Heart right ventricle (tissue), 16 donors: ENCODE measurements at regions not wholly inside any gene's neighbourhood (a gene's known extent, or its start where the extent isn't known, plus 50 kb on each side); places are given as distances from the start of the nearest gene placed in this dataset.

Source experiments
- ATAC-seq, 8 donors: fragments of 200-7000 bp; cut with Tn5 transposase; one replicate each; pipeline ENCODE4 v1.9.1; 2020; ENCODE audit warnings: mild to moderate bottlenecking in 8 of 8, moderate library complexity in 8 of 8, moderate number of reproducible peaks in 1 of 8
- DNase-seq, 2 donors: peaks; one replicate each; pipeline ENCODE4 v3.0.0-alpha.2; 2020
- H3K27ac ChIP-seq, 10 donors: fragments of 200-600 bp; sonication (generic) in 2 of 10; one replicate each; pipeline versions ENCODE4 v1.5.0 to v1.8.0; 2020 to 2022; ENCODE audit warnings: mild to moderate bottlenecking in 3 of 10
- H3K27me3 ChIP-seq, 7 donors: fragments of 200-600 bp; one replicate each; pipeline ENCODE4 v1.8.0; 2021 to 2022; ENCODE audit warnings: mild to moderate bottlenecking in 2 of 7
- H3K36me3 ChIP-seq, 9 donors: fragments of 200-600 bp; sonication (generic) in 1 of 9; one replicate each; pipeline versions ENCODE4 v1.5.0 to v1.8.0; 2020 to 2022; ENCODE audit warnings: mild to moderate bottlenecking in 2 of 9
- H3K4me1 ChIP-seq, 9 donors: fragments of 200-600 bp; sonication (generic) in 1 of 9; one replicate each; pipeline versions ENCODE4 v1.5.0 to v1.8.0; 2020 to 2022; ENCODE audit warnings: mild to moderate bottlenecking in 4 of 9
- H3K4me3 ChIP-seq, 10 donors: fragments of 200-600 bp; sonication (generic) in 2 of 10; one replicate each; pipeline versions ENCODE4 v1.5.0 to v1.8.0; 2020 to 2022; ENCODE audit warnings: mild to moderate bottlenecking in 7 of 10, moderate library complexity in 2 of 10
- H3K9me3 ChIP-seq, 11 donors: fragments of 200-600 bp in 10 of 11; sonication (generic) in 2 of 11; one replicate each; pipeline versions ENCODE4 v1.5.0 to v1.8.0; 2013 to 2022; ENCODE audit warnings: mild to moderate bottlenecking in 2 of 11, control low read depth in 1 of 11, moderate library complexity in 1 of 11
- WGBS, 2 donors: extraction: QIAGEN DNeasy Blood & Tissue Kit; methylation state at CpG; one replicate each; pipeline ENCODE4 v1.1.7; 2013; ENCODE audit warnings: inconsistent platforms in 1 of 2; 5-methylcytosine and 5-hydroxymethylcytosine counted together
- intact Hi-C, 10 donors: fragments of 100-400 bp; cut with DNase I; formaldehyde crosslinking; loops; one replicate each; pipeline versions ENCODE4 v1.11.1 to v1.14.2; 2022
- TF ChIP-seq, protein P1 (sequence below), 9 donors: fragments of 200-600 bp; sonication (generic) in 2 of 9; IDR thresholded peaks; one replicate each; pipeline versions ENCODE4 v1.5.0 to v1.8.0; 2021 to 2022; ENCODE audit warnings: antibody characterized with exemption in 9 of 9, mild to moderate bottlenecking in 5 of 9, moderate library complexity in 1 of 9
- donor health status: Arrhythmogenic right ventricular cardiomyopathy.
- donor health status: ischemic (EF 13 %, LVEDD 7.1; RV severe dilation, severe dysfunction).
- donor health status: healthy with polysubstance abuse.
- donor health status: DM: no; HTN: yes; CAD: no.
- donor health status: DM: no; HTN: no; CAD: no.
- donor health status: ischemic (EF 25% LVEDD 6.9; RV normal size, moderate dysfunction).
- donor health status: ischemic (EF 25% LVEDD 5.7; RV mildly dilated, moderate dysfunction).
- donor health status: healthy.
- donor health status: DM: yes; HTN: yes; CAD: no.
- donor health status: Ischemic cardiomyopathy.
- donor health status: ischemic (EF 35%, LVEDD 5.7; RV mildly dilated, moderate dysfunction).
- donor health status: nonischemic (EF 11% LVEDD 7.7; RV severe dilation, severe dysfunction).
- donor health status: DM: yes; HTN: yes; CAD: no.
- donor health status: PGD.
- donor health status: ischemic (EF 29% LVEDD 5.4; RV normal size, mild dysfunction).
- donor health status: nonischemic (EF 23%, LVEDD 6.1; RV moderate dilation, normal function).

GRCh38 chr6:93917216-93917615, 497.9 kb upstream of the EPHA7 start:
- Histone ChIP-seq H3K4me3 (no peak overlapping the region), H3K9me3 (peaks cover 0 to 22% (median 0%) of the 10 kb centered on the region in 11 donors), H3K4me1 (no peaks in the 10 kb centered on the region), H3K36me3 (no peaks in the 10 kb centered on the region), H3K27ac (no peak overlapping the region), H3K27me3 (no peaks in the 10 kb centered on the region)
- intact Hi-C loops, result no loop called here
- whole genome bisulfite sequencing, 2 donors, result 85 to 86% methylated on average over 1 of the region's 1 CpG
- TF ChIP-seq, protein P1, sequence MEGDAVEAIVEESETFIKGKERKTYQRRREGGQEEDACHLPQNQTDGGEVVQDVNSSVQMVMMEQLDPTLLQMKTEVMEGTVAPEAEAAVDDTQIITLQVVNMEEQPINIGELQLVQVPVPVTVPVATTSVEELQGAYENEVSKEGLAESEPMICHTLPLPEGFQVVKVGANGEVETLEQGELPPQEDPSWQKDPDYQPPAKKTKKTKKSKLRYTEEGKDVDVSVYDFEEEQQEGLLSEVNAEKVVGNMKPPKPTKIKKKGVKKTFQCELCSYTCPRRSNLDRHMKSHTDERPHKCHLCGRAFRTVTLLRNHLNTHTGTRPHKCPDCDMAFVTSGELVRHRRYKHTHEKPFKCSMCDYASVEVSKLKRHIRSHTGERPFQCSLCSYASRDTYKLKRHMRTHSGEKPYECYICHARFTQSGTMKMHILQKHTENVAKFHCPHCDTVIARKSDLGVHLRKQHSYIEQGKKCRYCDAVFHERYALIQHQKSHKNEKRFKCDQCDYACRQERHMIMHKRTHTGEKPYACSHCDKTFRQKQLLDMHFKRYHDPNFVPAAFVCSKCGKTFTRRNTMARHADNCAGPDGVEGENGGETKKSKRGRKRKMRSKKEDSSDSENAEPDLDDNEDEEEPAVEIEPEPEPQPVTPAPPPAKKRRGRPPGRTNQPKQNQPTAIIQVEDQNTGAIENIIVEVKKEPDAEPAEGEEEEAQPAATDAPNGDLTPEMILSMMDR (IDR thresholded peaks at IDR 0.05), result no peak
- no peak for DNase-seq
- no peak for ATAC-seq

DNA sequence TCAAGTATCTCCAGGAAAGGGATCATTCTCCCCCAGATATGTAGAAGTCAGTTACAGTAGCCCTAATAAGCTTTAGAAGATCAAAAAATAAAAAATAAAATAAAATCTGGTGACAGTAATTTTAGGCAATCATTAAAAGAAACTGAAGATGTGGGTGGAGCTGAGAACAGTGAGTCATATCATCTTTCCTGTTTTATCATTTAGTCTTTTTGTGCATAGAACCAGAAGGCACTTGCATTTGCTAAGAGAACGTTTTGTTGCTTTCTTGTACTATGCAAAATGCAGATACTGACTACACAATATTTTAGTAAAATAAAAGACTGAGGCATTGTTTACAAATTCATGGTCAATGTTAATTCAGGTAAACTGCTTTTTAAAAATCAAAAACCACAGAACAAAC, 497.4 kb upstream of the EPHA7 start:
- Histone ChIP-seq H3K4me3 (no peak overlapping the region), H3K4me1 (no peaks in the 10 kb centered on the region), H3K27ac (no peak overlapping the region), H3K9me3 (peaks cover 0 to 22% (median 0%) of the 10 kb centered on the region in 11 donors), H3K27me3 (no peaks in the 10 kb centered on the region), H3K36me3 (no peaks in the 10 kb centered on the region)
- WGBS, 2 donors, result 45 to 52% methylated on average over 1 of the region's 1 CpG
- TF ChIP-seq, protein P1 (IDR thresholded peaks at IDR 0.05), result no peak
- ATAC-seq, result no peak
- intact Hi-C loops, result no loop called here
- no peak for DNase-seq

DNA sequence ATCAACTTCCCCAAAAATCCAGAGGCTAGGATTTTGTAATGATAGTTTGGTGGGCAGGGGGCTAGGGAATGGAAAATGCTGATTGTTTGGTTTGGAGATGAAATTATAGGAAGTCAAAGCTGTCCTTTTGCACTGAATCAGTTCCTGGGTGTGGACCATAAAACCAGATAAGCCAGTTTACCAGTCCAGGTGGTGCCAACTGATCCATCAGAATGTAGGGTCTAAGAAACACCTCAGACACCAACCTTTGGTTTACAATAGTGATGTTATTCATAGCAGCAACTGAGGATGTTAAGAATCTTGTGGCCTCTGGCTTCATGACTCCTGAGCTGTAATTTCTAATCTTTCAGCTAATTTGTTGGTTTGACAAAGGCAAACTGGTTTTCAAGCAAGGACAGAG, 496.6 kb upstream of the EPHA7 start:
- H3K27ac ChIP-seq, result no peak overlapping the region
- ATAC-seq, result no peak
- no peaks in the 10 kb centered on the region for H3K27me3 ChIP-seq
- H3K36me3 ChIP-seq, result no peaks in the 10 kb centered on the region
- intact Hi-C loops, result no loop called here
- peaks cover 0 to 22% (median 0%) of the 10 kb centered on the region in 11 donors for H3K9me3 ChIP-seq
- no peak for DNase-seq
- no peaks in the 10 kb centered on the region for H3K4me1 ChIP-seq
- TF ChIP-seq, protein P1 (IDR thresholded peaks at IDR 0.05), result no peak
- H3K4me3 ChIP-seq, result no peak overlapping the region

DNA sequence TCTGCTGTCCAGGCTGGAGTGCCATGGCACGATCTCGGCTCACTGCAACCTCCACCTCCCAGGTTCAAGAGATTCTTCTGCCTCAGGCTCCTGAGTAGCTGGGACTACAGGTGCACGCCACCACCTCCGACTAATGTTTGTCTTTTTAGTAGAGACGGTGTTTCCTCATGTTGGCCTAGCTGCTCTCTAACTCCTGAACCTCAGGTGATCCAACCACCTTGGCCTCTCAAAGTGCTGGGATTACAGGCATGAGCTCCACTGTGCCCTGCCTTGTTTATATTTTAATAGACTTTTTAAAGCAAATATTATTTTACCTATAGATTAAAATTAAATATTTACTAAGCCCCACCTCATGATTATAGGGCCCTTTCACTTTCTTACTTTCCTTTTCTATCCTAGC, 483.2 kb upstream of the EPHA7 start:
- TF ChIP-seq, protein P1 (IDR thresholded peaks at IDR 0.05), result no peak
- 92 to 98% methylated on average over 5 of the region's 5 CpGs for WGBS, 2 donors
- Histone ChIP-seq H3K9me3 (no peaks in the 10 kb centered on the region), H3K4me1 (no peaks in the 10 kb centered on the region), H3K27me3 (no peaks in the 10 kb centered on the region), H3K4me3 (no peak overlapping the region), H3K27ac (no peak overlapping the region), H3K36me3 (no peaks in the 10 kb centered on the region)
- DNase-seq (no peak), ATAC-seq (no peak)
- intact Hi-C loops, result no loop called here

DNA sequence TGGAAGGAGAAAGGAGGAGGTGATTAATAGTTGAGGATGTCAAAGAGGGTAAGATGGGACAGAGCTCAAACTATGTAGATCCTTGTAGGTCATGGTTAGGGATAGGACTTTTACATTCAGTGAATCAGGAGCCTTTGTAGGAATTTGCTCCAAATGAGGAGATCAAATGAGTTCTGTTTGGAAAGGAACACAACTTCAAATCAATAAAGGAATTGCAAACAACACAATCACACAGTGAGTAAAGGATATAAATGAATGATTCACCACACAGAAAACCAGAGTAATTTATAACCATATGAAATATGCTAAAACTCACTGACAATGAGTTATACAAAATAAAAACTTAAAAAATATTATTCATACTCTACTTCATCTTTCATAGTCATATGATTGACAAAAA, 480.8 kb upstream of the EPHA7 start:
- Histone ChIP-seq H3K27me3 (no peaks in the 10 kb centered on the region), H3K36me3 (no peaks in the 10 kb centered on the region), H3K9me3 (no peaks in the 10 kb centered on the region), H3K4me3 (no peak overlapping the region), H3K27ac (no peak overlapping the region), H3K4me1 (no peaks in the 10 kb centered on the region)
- intact Hi-C loops, result no loop called here
- DNase-seq (no peak), ATAC-seq (no peak)
- TF ChIP-seq, protein P1 (IDR thresholded peaks at IDR 0.05), result no peak
